ENCODE measurements at regions not wholly inside any gene's neighbourhood (a gene's known extent, or its start where the extent isn't known, plus 50 kb on each side); places are given as distances from the start of the nearest gene placed in this dataset.
"Not testable (repeated sequence)": the region's sequence is repeated elsewhere in the genome, so short reads cannot be mapped to it uniquely, and the experiment has no call there.

GRCh38 chr2:75870651-75871137 lies 160.0 kb upstream of the GCFC2 start:
- DNase-seq = no peak

GRCh38 chr2:75870133-75870532 lies 159.4 kb upstream of the GCFC2 start:
- no peak for DNase-seq

- DNase-seq = no peak
Observed at GRCh38 chr2:75865702-75866101, 155.0 kb upstream of the GCFC2 start.

- no peak for DNase-seq
Observed at GRCh38 chr2:75865083-75865482, 154.4 kb upstream of the GCFC2 start.

GRCh38 chr2:75862547-75862946 lies 151.8 kb upstream of the GCFC2 start:
- DNase-seq = no peak

GRCh38 chr2:75853436-75853835 lies 142.7 kb upstream of the GCFC2 start:
- DNase-seq = no peak

GRCh38 chr2:75852639-75853038 lies 141.9 kb upstream of the GCFC2 start:
- no peak for DNase-seq

GRCh38 chr2:75846683-75847190 lies 136.0 kb upstream of the GCFC2 start:
- no peak for DNase-seq

GRCh38 chr2:75844651-75845050 lies 133.9 kb upstream of the GCFC2 start:
- DNase-seq = no peak

- DNase-seq = not testable (repeated sequence)
Observed at GRCh38 chr2:75834588-75834987, 123.9 kb upstream of the GCFC2 start.

- no peak for DNase-seq
Observed at GRCh38 chr2:75833386-75833785, 122.7 kb upstream of the GCFC2 start.

GRCh38 chr2:75828826-75829225 lies 118.1 kb upstream of the GCFC2 start:
- DNase-seq = no peak

GRCh38 chr2:75823515-75823914 lies 112.8 kb upstream of the GCFC2 start:
- DNase-seq = not testable (repeated sequence)

- DNase-seq = no peak
Observed at GRCh38 chr2:75822336-75822735, 111.6 kb upstream of the GCFC2 start.

GRCh38 chr2:75820693-75821092 lies 110.0 kb upstream of the GCFC2 start:
- no peak for DNase-seq

GRCh38 chr2:75810611-75811330 lies 100.1 kb upstream of the GCFC2 start:
- DNase-seq = no peak

- no peak for DNase-seq
Observed at GRCh38 chr2:75808793-75809535, 98.2 kb upstream of the GCFC2 start.

- no peak for DNase-seq
Observed at GRCh38 chr2:75807992-75808391, 97.3 kb upstream of the GCFC2 start.

GRCh38 chr2:75801234-75801982 lies 90.7 kb upstream of the GCFC2 start:
- no peak for DNase-seq

- DNase-seq = no peak
Observed at GRCh38 chr2:75800456-75800855, 89.7 kb upstream of the GCFC2 start.

GRCh38 chr2:75799859-75800258 lies 89.1 kb upstream of the GCFC2 start:
- DNase-seq = no peak

- peak in 1 of 2 donors; percentile 21 for DNase-seq
Observed at GRCh38 chr2:75798569-75798968, 87.9 kb upstream of the GCFC2 start.

- no peak for DNase-seq
Observed at GRCh38 chr2:75792996-75793395, 82.3 kb upstream of the GCFC2 start.
